ENCODE measurements at regions not wholly inside any gene's neighbourhood (a gene's known extent, or its start where the extent isn't known, plus 50 kb on each side); places are given as distances from the start of the nearest gene placed in this dataset.

DNA sequence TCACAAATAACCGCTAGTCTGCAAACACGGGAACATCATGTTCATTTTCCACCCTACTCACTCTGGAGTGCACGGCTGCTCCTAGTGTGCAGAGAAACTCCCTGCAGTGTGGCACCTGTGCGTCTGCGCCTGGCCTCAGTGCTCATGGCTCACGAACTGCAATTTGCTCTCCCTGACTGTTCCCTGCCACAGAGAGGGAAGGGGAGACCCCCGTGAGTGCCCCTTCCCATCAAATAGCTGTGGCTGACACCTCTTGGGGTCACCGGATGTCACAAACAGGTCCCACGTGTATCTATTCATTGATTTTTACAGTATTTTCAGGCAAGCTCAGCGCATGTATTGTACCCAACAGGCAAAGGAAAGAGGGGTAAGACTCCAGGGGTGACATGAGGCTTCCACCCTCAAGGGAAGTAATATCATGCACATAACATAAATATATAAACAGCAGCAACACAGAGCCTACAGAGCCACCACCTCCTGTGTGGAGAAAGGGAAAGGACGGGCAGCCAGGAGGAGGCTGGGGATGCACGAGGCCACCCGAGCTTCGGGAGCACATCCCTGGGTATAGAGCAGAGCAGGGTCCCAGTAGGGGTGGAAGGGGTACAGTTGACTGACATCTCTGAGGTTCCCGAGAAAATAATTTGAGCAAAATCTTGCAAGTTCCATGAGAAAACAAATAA is 140.3 kb upstream of the SOX1 start:
- no peak overlapping the region for H3K4me3 ChIP-seq (ENCODE audit: low read depth, low read length)
- DNase-seq (ENCODE audit: low read depth): no peak
- TF ChIP-seq, protein P1, sequence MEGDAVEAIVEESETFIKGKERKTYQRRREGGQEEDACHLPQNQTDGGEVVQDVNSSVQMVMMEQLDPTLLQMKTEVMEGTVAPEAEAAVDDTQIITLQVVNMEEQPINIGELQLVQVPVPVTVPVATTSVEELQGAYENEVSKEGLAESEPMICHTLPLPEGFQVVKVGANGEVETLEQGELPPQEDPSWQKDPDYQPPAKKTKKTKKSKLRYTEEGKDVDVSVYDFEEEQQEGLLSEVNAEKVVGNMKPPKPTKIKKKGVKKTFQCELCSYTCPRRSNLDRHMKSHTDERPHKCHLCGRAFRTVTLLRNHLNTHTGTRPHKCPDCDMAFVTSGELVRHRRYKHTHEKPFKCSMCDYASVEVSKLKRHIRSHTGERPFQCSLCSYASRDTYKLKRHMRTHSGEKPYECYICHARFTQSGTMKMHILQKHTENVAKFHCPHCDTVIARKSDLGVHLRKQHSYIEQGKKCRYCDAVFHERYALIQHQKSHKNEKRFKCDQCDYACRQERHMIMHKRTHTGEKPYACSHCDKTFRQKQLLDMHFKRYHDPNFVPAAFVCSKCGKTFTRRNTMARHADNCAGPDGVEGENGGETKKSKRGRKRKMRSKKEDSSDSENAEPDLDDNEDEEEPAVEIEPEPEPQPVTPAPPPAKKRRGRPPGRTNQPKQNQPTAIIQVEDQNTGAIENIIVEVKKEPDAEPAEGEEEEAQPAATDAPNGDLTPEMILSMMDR (IDR thresholded peaks at IDR 0.05; ENCODE audit: insufficient read depth, low read depth, low read length): no peak
- POLR2A ChIA-PET: no interaction called here
- H3K36me3 ChIP-seq (ENCODE audit: control insufficient read depth, insufficient read depth, low read length): no peaks in the 10 kb centered on the region
- CTCF ChIA-PET: no interaction called here
- no peaks in the 10 kb centered on the region for H3K27me3 ChIP-seq (ENCODE audit: control insufficient read depth, insufficient read depth, low read length)

- POLR2A ChIA-PET: no interaction called here
- CTCF ChIA-PET: no interaction called here
Observed at GRCh38 chr13:111927181-111927540, 139.8 kb upstream of the SOX1 start.

DNA sequence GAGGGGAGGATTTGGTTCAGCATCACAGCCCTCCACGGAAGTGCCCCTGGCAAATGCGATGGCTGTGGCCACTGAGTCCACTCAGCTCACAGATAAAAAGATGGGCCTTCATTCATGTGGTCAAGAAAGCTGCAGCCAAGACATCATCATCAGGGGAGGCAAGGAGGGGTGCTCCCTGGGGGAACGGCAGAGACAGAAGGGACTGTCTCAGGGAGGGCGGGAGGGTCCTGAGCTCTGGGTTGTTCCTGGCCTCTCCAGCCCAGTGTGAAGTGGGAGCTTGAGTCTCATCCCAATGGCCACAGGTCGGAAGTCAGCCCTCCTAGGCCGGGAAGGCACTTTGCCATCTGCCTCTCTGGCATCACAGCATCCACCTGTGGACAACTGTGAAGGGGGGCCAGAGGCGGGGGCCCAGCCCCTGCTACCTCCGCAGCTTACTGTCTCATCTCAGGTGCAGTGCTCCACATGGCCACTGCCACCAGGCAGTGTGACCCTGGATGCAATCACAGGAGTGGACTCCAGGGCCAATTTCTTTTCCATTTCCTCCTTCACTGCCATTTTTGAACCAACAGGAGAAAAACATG is 137.8 kb upstream of the SOX1 start:
- ChIA-PET POLR2A (no interaction called here), CTCF (no interaction called here)
- TF ChIP-seq, protein P1 (IDR thresholded peaks at IDR 0.05; ENCODE audit: insufficient read depth, low read depth, low read length): no peak

More at GRCh38 chr13:111927181-111927540, 139.8 kb upstream of the SOX1 start:
- Histone ChIP-seq H3K36me3 (ENCODE audit: control insufficient read depth, insufficient read depth, low read length) (no peaks in the 10 kb centered on the region), H3K4me3 (ENCODE audit: low read depth, low read length) (no peak overlapping the region), H3K27me3 (ENCODE audit: control insufficient read depth, insufficient read depth, low read length) (no peaks in the 10 kb centered on the region)
- DNase-seq (ENCODE audit: low read depth): no peak
- TF ChIP-seq, protein P1 (IDR thresholded peaks at IDR 0.05; ENCODE audit: insufficient read depth, low read depth, low read length): no peak

GRCh38 chr13:111936267-111936925 is 130.6 kb upstream of the SOX1 start:
- DNase-seq (ENCODE audit: low read depth): no peak
- H3K27me3 ChIP-seq (ENCODE audit: control insufficient read depth, insufficient read depth, low read length): no peaks in the 10 kb centered on the region
- H3K36me3 ChIP-seq (ENCODE audit: control insufficient read depth, insufficient read depth, low read length): no peaks in the 10 kb centered on the region
- H3K4me3 ChIP-seq (ENCODE audit: low read depth, low read length): no peak overlapping the region
- ChIA-PET POLR2A (no interaction called here), CTCF (no interaction called here)
- TF ChIP-seq, protein P1 (IDR thresholded peaks at IDR 0.05; ENCODE audit: insufficient read depth, low read depth, low read length): no peak

More for the DNA sequence above, 137.8 kb upstream of the SOX1 start:
- H3K36me3 ChIP-seq (ENCODE audit: control insufficient read depth, insufficient read depth, low read length): no peaks in the 10 kb centered on the region
- H3K27me3 ChIP-seq (ENCODE audit: control insufficient read depth, insufficient read depth, low read length): no peaks in the 10 kb centered on the region
- H3K4me3 ChIP-seq (ENCODE audit: low read depth, low read length): no peak overlapping the region
- DNase-seq (ENCODE audit: low read depth): no peak

GRCh38 chr13:111937777-111938311 is 129.1 kb upstream of the SOX1 start:
- Histone ChIP-seq H3K36me3 (ENCODE audit: control insufficient read depth, insufficient read depth, low read length) (no peaks in the 10 kb centered on the region), H3K27me3 (ENCODE audit: control insufficient read depth, insufficient read depth, low read length) (no peaks in the 10 kb centered on the region), H3K4me3 (ENCODE audit: low read depth, low read length) (no peak overlapping the region)
- TF ChIP-seq, protein P1 (IDR thresholded peaks at IDR 0.05; ENCODE audit: insufficient read depth, low read depth, low read length): no peak
- ChIA-PET CTCF (interaction anchor here (1.1 kb wide), 1 partner anchor 30 kb away, joined by 3 read pairs; no protein-coding TSS in a partner anchor), POLR2A (no interaction called here)
- no peak for DNase-seq (ENCODE audit: low read depth)

All from BJ (cell line).